ENCODE measurements at regions not wholly inside any gene's neighbourhood (a gene's known extent, or its start where the extent isn't known, plus 50 kb on each side); places are given as distances from the start of the nearest gene placed in this dataset.

- BruUV-seq (replicated peaks) = no TSS peak
- Histone ChIP-seq H4K20me1 (ENCODE audit: low read length) (no peaks in the 10 kb centered on the region), H3K9me2 (replicated peaks; ENCODE audit: low read length) (no peaks in the 10 kb centered on the region), H3K4me3 (ENCODE audit: low read length) (no peak overlapping the region), H3K9ac (ENCODE audit: low read length) (no peak overlapping the region), H3K4me2 (ENCODE audit: low read length) (no peak overlapping the region), H3F3A (ENCODE audit: low read length, unreplicated experiment) (no peaks in the 10 kb centered on the region), H3K79me2 (ENCODE audit: low read length) (no peaks in the 10 kb centered on the region), H2AFZ (ENCODE audit: low read length) (no peak overlapping the region), H3K4me1 (ENCODE audit: insufficient read depth, low read length) (no peaks in the 10 kb centered on the region), H3K27ac (ENCODE audit: low read length) (no peak overlapping the region), H3K27me3 (ENCODE audit: low read length) (peaks cover 12% of the 10 kb centered on the region), H3K36me3 (ENCODE audit: low read depth, low read length) (no peaks in the 10 kb centered on the region), H3K9me3 (ENCODE audit: low read length) (no peaks in the 10 kb centered on the region)
- intact Hi-C loops (cut with micrococcal nuclease) = no loop called here
- ChIA-PET POLR2A (ENCODE audit: unreplicated experiment) (no interaction called here), CTCF (no interaction called here)
- TF ChIP-seq EZH2 (IDR thresholded peaks at IDR 0.05; ENCODE audit: low read length, unreplicated experiment) (no peak), EZH2phosphoT487 (IDR thresholded peaks at IDR 0.05; ENCODE audit: borderline replicate concordance, low read length) (no peak), CTCF (conservative IDR thresholded peaks at IDR 0.05; ENCODE audit: low read depth, low read length) (no peak)
- DNase-seq = no peak
- no peak for ATAC-seq
Measured at GRCh38 chr3:146813496-146813895, 208.3 kb upstream of the PLSCR5 start.

- no peaks in the 10 kb centered on the region for H3K36me3 ChIP-seq (ENCODE audit: low read depth, low read length)
- POLR2A ChIA-PET (ENCODE audit: unreplicated experiment) = no interaction called here
Measured at GRCh38 chr3:146803745-146804144, 198.6 kb upstream of the PLSCR5 start.

More at GRCh38 chr3:146803745-146804144, 198.6 kb upstream of the PLSCR5 start:
- Histone ChIP-seq H3K79me2 (ENCODE audit: low read length) (no peaks in the 10 kb centered on the region), H3K4me1 (ENCODE audit: insufficient read depth, low read length) (no peaks in the 10 kb centered on the region), H3F3A (ENCODE audit: low read length, unreplicated experiment) (no peaks in the 10 kb centered on the region), H3K4me2 (ENCODE audit: low read length) (no peak overlapping the region), H3K9me2 (replicated peaks; ENCODE audit: low read length) (no peaks in the 10 kb centered on the region), H3K9me3 (ENCODE audit: low read length) (no peaks in the 10 kb centered on the region), H3K27me3 (ENCODE audit: low read length) (peaks cover 13% of the 10 kb centered on the region; the same call in 1 of the 2 replicates), H2AFZ (ENCODE audit: low read length) (no peak overlapping the region), H4K20me1 (ENCODE audit: low read length) (no peaks in the 10 kb centered on the region), H3K4me3 (ENCODE audit: low read length) (no peak overlapping the region), H3K9ac (ENCODE audit: low read length) (no peak overlapping the region), H3K27ac (ENCODE audit: low read length) (no peak overlapping the region)
- CTCF ChIA-PET = no interaction called here
- ATAC-seq (no peak), DNase-seq (no peak)
- no TSS peak for BruUV-seq (replicated peaks)
- intact Hi-C loops (cut with micrococcal nuclease) = no loop called here
- TF ChIP-seq EZH2phosphoT487 (IDR thresholded peaks at IDR 0.05; ENCODE audit: borderline replicate concordance, low read length) (no peak), CTCF (conservative IDR thresholded peaks at IDR 0.05; ENCODE audit: low read depth, low read length) (no peak), EZH2 (IDR thresholded peaks at IDR 0.05; ENCODE audit: low read length, unreplicated experiment) (no peak)
